Esophagus muscularis mucosa (tissue), 4 donors: ENCODE measurements at regions not wholly inside any gene's neighbourhood (a gene's known extent, or its start where the extent isn't known, plus 50 kb on each side); places are given as distances from the start of the nearest gene placed in this dataset.

ENCODE experiments used
- DNase-seq: peaks from one replicate; pipeline ENCODE4 v3.0.0-alpha.2; 2017; ENCODE audit errors: extremely low spot score
- H3K27ac ChIP-seq, 4 donors: fragments of 200-600 bp; sonication (generic); replicated peaks in 1 of 4; 1 replicate in 3 of 4; 2 replicates in 1 of 4; pipeline ENCODE4 v1.5.1; 2016 to 2019; ENCODE audit warnings: mild to moderate bottlenecking in 1 of 4
- H3K27me3 ChIP-seq, 4 donors: fragments of 200-600 bp; sonication (generic); one replicate each; pipeline versions ENCODE4 v1.5.1 to v1.6.0; 2016 to 2019
- H3K36me3 ChIP-seq, 4 donors: fragments of 200-600 bp; sonication (generic); one replicate each; pipeline ENCODE4 v1.5.1; 2016 to 2019
- H3K4me1 ChIP-seq, 4 donors: fragments of 200-600 bp; sonication (generic); one replicate each; pipeline ENCODE4 v1.5.1; 2016 to 2019
- H3K4me3 ChIP-seq, 4 donors: fragments of 200-600 bp; sonication (generic); 1 replicate in 2 of 4; 2 replicates in 2 of 4; pipeline ENCODE4 v1.5.1; 2016 to 2019; ENCODE audit warnings: mild to moderate bottlenecking in 4 of 4, moderate library complexity in 1 of 4
- H3K9me3 ChIP-seq, 4 donors: fragments of 200-600 bp; sonication (generic); 1 replicate in 3 of 4; 2 replicates in 1 of 4; pipeline ENCODE4 v1.5.1; 2016 to 2019
- EP300 ChIP-seq: sonication (generic); formaldehyde crosslinking; IDR thresholded peaks from one replicate; pipeline ENCODE4 v1.6.1; 2017; ENCODE audit warnings: antibody characterized with exemption
- POLR2A ChIP-seq: fragments of 450-650 bp; IDR thresholded peaks from one replicate; pipeline ENCODE4 v1.6.1; 2017; ENCODE audit warnings: antibody characterized with exemption, moderate library complexity, mild to moderate bottlenecking, low read depth
- POLR2AphosphoS5 ChIP-seq, 2 donors: sonication (generic); formaldehyde crosslinking; IDR thresholded peaks; one replicate each; pipeline ENCODE4 v1.6.1; 2017; ENCODE audit warnings: antibody characterized with exemption in 2 of 2
- WGBS: methylation state at CpG from one replicate; pipeline ENCODE4 v1.1.5; 2018; 5-methylcytosine and 5-hydroxymethylcytosine counted together
- intact Hi-C: fragments of 100-400 bp; cut with DNase I; formaldehyde crosslinking; loops from one replicate; pipeline ENCODE4 v1.15.1; 2023
- TF ChIP-seq, protein P1 (sequence below), 3 experiments: fragments of 200-600 bp in 2 of 3; fragments of 450-650 bp in 1 of 3; sonication (generic) in 2 of 3; IDR thresholded peaks; one replicate each; pipeline ENCODE4 v1.5.1; 2017 to 2019; ENCODE audit warnings: antibody characterized with exemption in 3 of 3, mild to moderate bottlenecking in 2 of 3, moderate library complexity in 1 of 3

- Histone ChIP-seq H3K27ac (no peak overlapping the region), H3K27me3 (no peaks in the 10 kb centered on the region), H3K36me3 (no peaks in the 10 kb centered on the region), H3K4me1 (no peaks in the 10 kb centered on the region), H3K9me3 (peaks cover 0 to under 1% (median 0%) of the 10 kb centered on the region in 4 donors), H3K4me3 (no peak overlapping the region)
- TF ChIP-seq, protein P1, sequence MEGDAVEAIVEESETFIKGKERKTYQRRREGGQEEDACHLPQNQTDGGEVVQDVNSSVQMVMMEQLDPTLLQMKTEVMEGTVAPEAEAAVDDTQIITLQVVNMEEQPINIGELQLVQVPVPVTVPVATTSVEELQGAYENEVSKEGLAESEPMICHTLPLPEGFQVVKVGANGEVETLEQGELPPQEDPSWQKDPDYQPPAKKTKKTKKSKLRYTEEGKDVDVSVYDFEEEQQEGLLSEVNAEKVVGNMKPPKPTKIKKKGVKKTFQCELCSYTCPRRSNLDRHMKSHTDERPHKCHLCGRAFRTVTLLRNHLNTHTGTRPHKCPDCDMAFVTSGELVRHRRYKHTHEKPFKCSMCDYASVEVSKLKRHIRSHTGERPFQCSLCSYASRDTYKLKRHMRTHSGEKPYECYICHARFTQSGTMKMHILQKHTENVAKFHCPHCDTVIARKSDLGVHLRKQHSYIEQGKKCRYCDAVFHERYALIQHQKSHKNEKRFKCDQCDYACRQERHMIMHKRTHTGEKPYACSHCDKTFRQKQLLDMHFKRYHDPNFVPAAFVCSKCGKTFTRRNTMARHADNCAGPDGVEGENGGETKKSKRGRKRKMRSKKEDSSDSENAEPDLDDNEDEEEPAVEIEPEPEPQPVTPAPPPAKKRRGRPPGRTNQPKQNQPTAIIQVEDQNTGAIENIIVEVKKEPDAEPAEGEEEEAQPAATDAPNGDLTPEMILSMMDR (IDR thresholded peaks at IDR 0.05): no peak
- TF ChIP-seq POLR2A (no peak), POLR2AphosphoS5 (IDR thresholded peaks at IDR 0.05) (no peak), EP300 (no peak)
- DNase-seq: no peak
- intact Hi-C loops: no loop called here
Measured at GRCh38 chr11:87616511-87616910, 558.7 kb downstream of the RAB38 start.

DNA sequence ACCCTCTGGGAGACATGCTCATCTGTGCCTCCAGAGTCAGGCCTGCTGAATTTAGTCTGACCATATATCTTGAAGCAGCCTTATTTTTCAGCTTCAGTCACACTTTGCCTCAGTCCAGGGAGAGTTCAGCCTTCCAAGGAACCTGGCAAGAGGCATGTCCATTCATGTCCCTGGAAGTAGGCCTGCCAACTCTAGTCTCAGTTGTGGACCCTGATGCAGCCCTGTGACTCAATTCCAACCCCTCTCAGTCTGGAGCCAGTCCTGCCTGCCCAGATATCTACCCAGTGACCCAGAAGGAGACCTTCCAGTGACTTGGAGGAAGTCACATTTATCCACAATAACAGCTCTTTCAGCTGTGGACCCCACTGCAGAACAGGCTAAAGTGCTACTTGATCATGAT lies 566.6 kb downstream of the TMEM135 start:
- Histone ChIP-seq H3K27ac (no peak overlapping the region), H3K4me1 (no peaks in the 10 kb centered on the region), H3K9me3 (no peaks in the 10 kb centered on the region), H3K4me3 (no peak overlapping the region), H3K36me3 (no peaks in the 10 kb centered on the region), H3K27me3 (no peaks in the 10 kb centered on the region)
- no peak for TF ChIP-seq POLR2AphosphoS5 (IDR thresholded peaks at IDR 0.05)
- no peak for TF ChIP-seq EP300
- TF ChIP-seq, protein P1 (IDR thresholded peaks at IDR 0.05): no peak
- no peak for TF ChIP-seq POLR2A
- no peak for DNase-seq
- intact Hi-C loops: no loop called here

DNA sequence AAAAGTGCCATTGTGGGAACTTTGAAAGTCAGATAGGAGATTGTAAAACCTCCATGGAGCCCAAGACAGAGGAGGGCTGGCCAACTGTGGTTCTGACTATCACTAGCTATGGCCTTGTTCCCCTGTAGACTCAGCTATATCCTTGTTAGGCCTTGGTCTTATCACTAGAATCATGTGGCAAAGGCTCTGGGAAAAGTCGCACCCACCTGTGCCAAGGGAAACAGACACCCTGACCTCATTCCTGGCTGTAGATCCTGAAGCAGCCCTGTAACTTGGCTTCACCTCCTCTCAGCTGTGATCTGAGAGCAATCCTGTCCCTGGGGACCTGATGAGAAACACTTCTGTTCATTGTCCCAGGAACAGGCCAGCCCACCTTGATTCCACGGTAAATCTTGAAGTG lies 566.2 kb downstream of the TMEM135 start:
- Histone ChIP-seq H3K4me3 (no peak overlapping the region), H3K9me3 (no peaks in the 10 kb centered on the region), H3K36me3 (no peaks in the 10 kb centered on the region), H3K27ac (no peak overlapping the region), H3K27me3 (no peaks in the 10 kb centered on the region), H3K4me1 (no peaks in the 10 kb centered on the region)
- intact Hi-C loops: no loop called here
- TF ChIP-seq POLR2A: no peak
- TF ChIP-seq EP300: no peak
- TF ChIP-seq, protein P1 (IDR thresholded peaks at IDR 0.05): no peak
- no peak for TF ChIP-seq POLR2AphosphoS5 (IDR thresholded peaks at IDR 0.05)
- WGBS: 84% methylated on average over 2 of the region's 2 CpGs
- DNase-seq: no peak

DNA sequence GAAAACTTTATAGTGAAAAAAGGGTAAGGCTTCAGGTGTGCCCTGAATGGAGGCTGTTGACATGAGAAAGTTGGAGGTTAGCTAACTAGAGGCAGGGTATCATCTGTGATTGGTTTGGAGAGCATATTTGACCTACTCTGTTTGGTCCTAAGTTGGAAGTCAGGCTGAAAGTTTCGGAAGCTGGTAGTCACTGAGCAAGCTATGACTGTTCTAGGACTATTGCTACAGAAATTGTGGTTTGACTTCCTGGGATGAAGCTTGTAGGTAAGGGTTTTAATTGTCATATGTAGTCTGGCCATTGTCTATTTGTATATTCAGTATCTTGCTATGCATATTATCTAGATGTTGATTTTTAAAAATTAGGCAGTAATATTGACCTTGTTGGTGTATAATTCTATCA lies 565.0 kb downstream of the TMEM135 start:
- Histone ChIP-seq H3K27ac (no peak overlapping the region), H3K4me3 (no peak overlapping the region), H3K27me3 (no peaks in the 10 kb centered on the region), H3K4me1 (no peaks in the 10 kb centered on the region), H3K36me3 (no peaks in the 10 kb centered on the region), H3K9me3 (no peaks in the 10 kb centered on the region)
- intact Hi-C loops: no loop called here
- no peak for DNase-seq
- TF ChIP-seq EP300: no peak
- TF ChIP-seq, protein P1 (IDR thresholded peaks at IDR 0.05): no peak
- 100% methylated on average over 1 of the region's 1 CpG for WGBS

- Histone ChIP-seq H3K4me3 (no peak overlapping the region), H3K27ac (no peak overlapping the region), H3K36me3 (no peaks in the 10 kb centered on the region), H3K4me1 (no peaks in the 10 kb centered on the region), H3K27me3 (no peaks in the 10 kb centered on the region), H3K9me3 (no peaks in the 10 kb centered on the region)
- intact Hi-C loops: no loop called here
- TF ChIP-seq, protein P1 (IDR thresholded peaks at IDR 0.05): no peak
- TF ChIP-seq EP300 (no peak), POLR2AphosphoS5 (IDR thresholded peaks at IDR 0.05) (no peak), POLR2A (no peak)
- DNase-seq: no peak
- WGBS: 68% methylated on average over 4 of the region's 4 CpGs
Measured at GRCh38 chr11:87600938-87601337, 563.2 kb downstream of the TMEM135 start.
